Osteoblast (primary cell): ENCODE measurements at regions not wholly inside any gene's neighbourhood (a gene's known extent, or its start where the extent isn't known, plus 50 kb on each side); places are given as distances from the start of the nearest gene placed in this dataset.

Experiments used
- DNase-seq: peaks from one replicate; pipeline ENCODE4 v3.0.0; 2011; ENCODE audit warnings: low spot score, mixed read lengths; ENCODE audit not compliant: insufficient read length; ENCODE audit errors: missing footprints
- H2AFZ ChIP-seq: 2 replicates; pipeline ENCODE4 v1.6.0; 2011; ENCODE audit warnings: mild to moderate bottlenecking, low read length
- H3K27ac ChIP-seq: 2 replicates; pipeline ENCODE4 v1.5.1; 2011; ENCODE audit warnings: mild to moderate bottlenecking, low read depth, low read length, moderate library complexity
- H3K27me3 ChIP-seq: 2 replicates; pipeline ENCODE4 v1.6.0; 2012; ENCODE audit warnings: mild to moderate bottlenecking, control low read depth, inconsistent platforms, low read length, moderate library complexity; ENCODE audit not compliant: insufficient read depth
- H3K36me3 ChIP-seq: 2 replicates; pipeline ENCODE4 v1.5.1; 2011; ENCODE audit warnings: mild to moderate bottlenecking, low read length, control low read depth, moderate library complexity; ENCODE audit not compliant: insufficient read depth
- H3K4me1 ChIP-seq: 2 replicates; pipeline ENCODE4 v1.5.1; 2011; ENCODE audit warnings: mild to moderate bottlenecking, low read length, control low read depth, moderate library complexity; ENCODE audit not compliant: insufficient read depth
- H3K4me2 ChIP-seq: 2 replicates; pipeline ENCODE4 v1.6.0; 2011; ENCODE audit warnings: mild to moderate bottlenecking, low read length; ENCODE audit not compliant: insufficient read depth
- H3K4me3 ChIP-seq: fragments of 200-600 bp; sonication (generic); 3 replicates; pipeline ENCODE4 v1.5.1; 2012; ENCODE audit warnings: mild to moderate bottlenecking, low read length, inconsistent platforms; ENCODE audit not compliant: insufficient read depth
- H3K79me2 ChIP-seq: 2 replicates; pipeline ENCODE4 v1.6.0; 2012; ENCODE audit warnings: mild to moderate bottlenecking, low read length, control low read depth, inconsistent platforms; ENCODE audit not compliant: insufficient read depth
- H3K9me3 ChIP-seq: 2 replicates; pipeline ENCODE4 v1.5.1; 2011; ENCODE audit warnings: low read depth, low read length, control low read depth
- H4K20me1 ChIP-seq: 2 replicates; pipeline ENCODE4 v1.6.0; 2012; ENCODE audit warnings: mild to moderate bottlenecking, low read length, control low read depth; ENCODE audit not compliant: insufficient read depth
- TF ChIP-seq, protein P1 (sequence below): IDR thresholded peaks from 2 replicates; pipeline ENCODE4 v1.5.1; 2011; ENCODE audit warnings: mild to moderate bottlenecking, low read depth, low read length, moderate library complexity; ENCODE audit errors: extremely low read depth

DNA sequence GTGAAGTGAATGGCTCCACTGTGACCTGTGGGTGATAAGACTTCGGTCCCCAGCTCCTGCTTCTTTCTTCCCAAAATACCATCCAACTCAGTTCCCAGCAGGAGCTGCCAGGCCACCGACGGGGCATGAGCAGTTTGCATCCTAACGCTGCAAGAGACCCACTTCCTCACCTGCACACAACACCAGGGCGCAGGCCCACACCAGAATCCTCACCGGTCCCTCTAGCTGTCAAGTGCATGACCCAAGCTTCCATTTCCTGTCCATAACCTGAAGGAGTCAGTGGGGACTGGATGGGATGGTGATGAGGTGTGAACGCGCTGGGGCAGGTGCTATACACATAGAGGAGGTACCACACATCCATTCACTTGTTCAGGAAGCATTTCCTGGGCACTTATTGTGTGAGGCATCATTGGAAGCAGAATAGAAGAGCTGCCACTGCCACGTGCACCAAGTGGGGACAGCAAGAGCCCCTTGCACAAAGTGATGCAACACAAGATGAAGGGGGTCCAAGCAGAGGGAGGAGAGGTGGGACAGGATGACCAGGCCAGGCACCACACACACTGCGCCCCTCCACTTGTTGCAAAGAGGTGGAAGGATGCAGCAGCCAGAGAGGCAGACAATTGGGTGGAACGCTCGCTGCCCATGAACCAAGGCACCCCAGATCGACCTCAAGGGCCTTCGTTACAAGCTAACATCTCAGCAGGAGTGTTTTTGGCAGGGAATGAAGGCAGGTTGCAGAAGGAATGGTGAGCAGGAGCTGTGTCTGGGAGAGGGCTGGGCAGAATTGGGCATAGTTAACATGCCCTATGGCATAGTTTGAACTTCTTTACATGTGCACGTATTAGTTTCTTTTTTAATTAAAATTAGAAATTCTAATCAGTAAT is 605.8 kb upstream of the MGMT start:
- Histone ChIP-seq H3K27me3 (no peaks in the 10 kb centered on the region), H3K4me2 (no peak overlapping the region), H4K20me1 (no peaks in the 10 kb centered on the region), H3K9me3 (peaks cover 2% of the 10 kb centered on the region), H3K27ac (no peak overlapping the region), H2AFZ (no peak overlapping the region), H3K79me2 (no peaks in the 10 kb centered on the region), H3K4me3 (no peak overlapping the region), H3K4me1 (no peaks in the 10 kb centered on the region), H3K36me3 (no peaks in the 10 kb centered on the region)
- no peak for DNase-seq
- TF ChIP-seq, protein P1, sequence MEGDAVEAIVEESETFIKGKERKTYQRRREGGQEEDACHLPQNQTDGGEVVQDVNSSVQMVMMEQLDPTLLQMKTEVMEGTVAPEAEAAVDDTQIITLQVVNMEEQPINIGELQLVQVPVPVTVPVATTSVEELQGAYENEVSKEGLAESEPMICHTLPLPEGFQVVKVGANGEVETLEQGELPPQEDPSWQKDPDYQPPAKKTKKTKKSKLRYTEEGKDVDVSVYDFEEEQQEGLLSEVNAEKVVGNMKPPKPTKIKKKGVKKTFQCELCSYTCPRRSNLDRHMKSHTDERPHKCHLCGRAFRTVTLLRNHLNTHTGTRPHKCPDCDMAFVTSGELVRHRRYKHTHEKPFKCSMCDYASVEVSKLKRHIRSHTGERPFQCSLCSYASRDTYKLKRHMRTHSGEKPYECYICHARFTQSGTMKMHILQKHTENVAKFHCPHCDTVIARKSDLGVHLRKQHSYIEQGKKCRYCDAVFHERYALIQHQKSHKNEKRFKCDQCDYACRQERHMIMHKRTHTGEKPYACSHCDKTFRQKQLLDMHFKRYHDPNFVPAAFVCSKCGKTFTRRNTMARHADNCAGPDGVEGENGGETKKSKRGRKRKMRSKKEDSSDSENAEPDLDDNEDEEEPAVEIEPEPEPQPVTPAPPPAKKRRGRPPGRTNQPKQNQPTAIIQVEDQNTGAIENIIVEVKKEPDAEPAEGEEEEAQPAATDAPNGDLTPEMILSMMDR: no peak

DNA sequence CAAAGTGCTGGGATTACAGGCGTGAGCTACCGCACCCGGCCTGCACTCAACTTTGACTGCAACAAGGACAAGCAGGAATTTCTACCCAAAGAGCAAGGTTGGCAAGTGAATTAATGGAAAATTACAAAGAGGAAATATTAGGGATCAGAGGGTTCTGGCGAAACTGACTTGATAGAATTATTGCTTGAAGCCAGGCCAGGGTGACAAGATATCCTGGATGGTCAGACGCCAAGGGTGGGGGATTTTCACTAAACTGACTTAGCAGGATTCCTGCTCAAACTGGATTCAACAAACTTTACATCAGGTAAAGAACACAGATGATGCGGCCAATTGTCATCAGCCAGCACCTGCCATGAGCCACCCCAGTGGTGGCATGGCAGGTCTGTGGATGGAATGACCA is 603.6 kb upstream of the MGMT start:
- Histone ChIP-seq H3K27me3 (no peaks in the 10 kb centered on the region), H3K4me1 (no peaks in the 10 kb centered on the region), H3K4me3 (no peak overlapping the region), H3K9me3 (peaks cover 2% of the 10 kb centered on the region), H3K36me3 (no peaks in the 10 kb centered on the region), H3K4me2 (no peak overlapping the region), H3K27ac (no peak overlapping the region), H3K79me2 (no peaks in the 10 kb centered on the region), H2AFZ (no peak overlapping the region), H4K20me1 (no peaks in the 10 kb centered on the region)
- TF ChIP-seq, protein P1: no peak
- DNase-seq: no peak

DNA sequence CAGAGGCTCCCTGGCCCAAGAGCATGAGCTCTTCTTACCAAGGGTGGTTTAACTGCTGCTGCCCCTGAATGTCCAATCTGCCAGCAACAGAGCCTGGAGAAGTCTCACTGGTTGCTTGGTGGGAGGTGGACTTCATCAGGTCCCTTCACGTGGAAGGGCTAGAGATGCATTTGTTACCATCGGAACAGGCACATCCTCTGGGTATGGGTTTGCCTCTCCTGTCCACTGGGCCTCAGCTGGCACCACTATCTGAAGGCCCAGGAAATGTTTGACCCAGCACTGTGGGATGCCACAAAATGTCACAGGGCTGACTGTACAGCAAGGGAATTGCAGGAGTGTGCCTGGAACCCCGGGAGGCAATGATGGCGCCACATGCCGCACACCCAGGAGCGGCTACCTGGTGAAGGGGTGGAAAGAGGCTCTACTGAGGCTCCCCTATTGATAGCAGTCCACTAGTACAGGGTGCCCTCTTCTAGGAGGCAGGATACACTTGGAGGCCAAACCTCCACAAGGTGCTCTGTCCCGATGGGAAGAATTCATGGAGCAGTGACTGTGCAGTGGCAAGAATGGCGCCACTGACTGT is 603.1 kb upstream of the MGMT start:
- no peaks in the 10 kb centered on the region for H3K36me3 ChIP-seq
- H3K27ac ChIP-seq: no peak overlapping the region
- H3K4me2 ChIP-seq: no peak overlapping the region
- no peak for DNase-seq
- H3K9me3 ChIP-seq: peaks cover 2% of the 10 kb centered on the region
- H3K4me1 ChIP-seq: no peaks in the 10 kb centered on the region
- H3K27me3 ChIP-seq: no peaks in the 10 kb centered on the region
- no peaks in the 10 kb centered on the region for H4K20me1 ChIP-seq
- TF ChIP-seq, protein P1: no peak
- H3K79me2 ChIP-seq: no peaks in the 10 kb centered on the region
- no peak overlapping the region for H2AFZ ChIP-seq
- no peak overlapping the region for H3K4me3 ChIP-seq

DNA sequence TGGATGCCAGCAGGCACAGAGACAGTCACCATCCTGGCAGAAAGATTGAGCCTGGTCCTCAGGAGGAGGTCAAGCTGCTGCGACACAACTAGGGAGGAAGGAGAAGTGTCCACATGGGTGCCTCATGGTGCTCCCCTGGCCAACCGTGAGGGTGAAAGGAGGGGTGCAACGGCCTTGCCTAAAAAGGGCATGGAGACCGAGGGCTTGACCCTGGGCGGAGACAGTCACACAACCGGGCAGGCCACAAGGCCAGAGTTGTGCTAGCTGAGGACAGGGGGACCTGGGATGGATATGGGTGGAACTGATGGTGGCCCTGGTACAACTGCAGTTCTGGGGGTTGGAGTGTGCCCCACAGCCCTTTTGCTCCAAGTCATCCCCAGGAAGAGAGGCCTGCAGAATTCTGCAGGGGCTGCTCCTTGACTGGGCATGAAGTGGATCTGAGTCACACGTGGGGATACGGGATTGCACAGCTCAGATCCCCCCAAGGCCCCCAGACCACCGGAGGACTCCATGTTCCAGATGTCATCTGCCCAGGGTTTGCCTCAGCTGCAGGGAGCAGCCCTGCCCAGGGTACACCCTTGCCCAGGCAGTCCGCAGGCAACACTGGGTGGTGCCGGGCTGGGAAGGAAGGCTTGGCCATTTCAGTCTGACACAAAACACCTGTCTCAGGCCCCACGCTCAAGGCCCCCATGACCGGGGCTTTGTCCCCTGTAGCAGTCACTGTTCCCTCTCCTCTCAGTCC is 602.3 kb upstream of the MGMT start:
- Histone ChIP-seq H3K27ac (no peak overlapping the region), H3K27me3 (no peaks in the 10 kb centered on the region), H2AFZ (no peak overlapping the region), H3K4me3 (no peak overlapping the region), H4K20me1 (no peaks in the 10 kb centered on the region), H3K79me2 (no peaks in the 10 kb centered on the region), H3K4me2 (no peak overlapping the region), H3K9me3 (peaks cover 2% of the 10 kb centered on the region), H3K36me3 (no peaks in the 10 kb centered on the region), H3K4me1 (no peaks in the 10 kb centered on the region)
- DNase-seq: no peak
- TF ChIP-seq, protein P1: no peak
